Activated naive CD8-positive, alpha-beta T cell treated with anti-CD3 and anti-CD28 coated beads for 36 hours (primary cell): ENCODE measurements at regions not wholly inside any gene's neighbourhood (a gene's known extent, or its start where the extent isn't known, plus 50 kb on each side); places are given as distances from the start of the nearest gene placed in this dataset.
"Not testable (repeated sequence)": the region's sequence is repeated elsewhere in the genome, so short reads cannot be mapped to it uniquely, and the experiment has no call there.

Experiments
- DNase-seq: peaks from one replicate; pipeline ENCODE4 v3.0.0; 2021
- H3K27ac Mint-ChIP-seq: one replicate; pipeline ENCODE4 v1.8.0; 2022; ENCODE audit warnings: mild to moderate bottlenecking, moderate library complexity, mixed read lengths
- H3K27me3 Mint-ChIP-seq: one replicate; pipeline ENCODE4 v1.8.0; 2022; ENCODE audit warnings: mild to moderate bottlenecking, mixed read lengths
- H3K36me3 Mint-ChIP-seq: one replicate; pipeline ENCODE4 v1.8.0; 2021; ENCODE audit warnings: mild to moderate bottlenecking, mixed read lengths
- H3K4me1 Mint-ChIP-seq: one replicate; pipeline ENCODE4 v1.8.0; 2021; ENCODE audit warnings: mixed read lengths
- H3K4me3 Mint-ChIP-seq: one replicate; pipeline ENCODE4 v1.8.0; 2022; ENCODE audit warnings: mild to moderate bottlenecking, moderate library complexity, mixed read lengths
- H3K9me3 Mint-ChIP-seq: one replicate; pipeline ENCODE4 v1.8.0; 2022; ENCODE audit warnings: mixed read lengths

DNA sequence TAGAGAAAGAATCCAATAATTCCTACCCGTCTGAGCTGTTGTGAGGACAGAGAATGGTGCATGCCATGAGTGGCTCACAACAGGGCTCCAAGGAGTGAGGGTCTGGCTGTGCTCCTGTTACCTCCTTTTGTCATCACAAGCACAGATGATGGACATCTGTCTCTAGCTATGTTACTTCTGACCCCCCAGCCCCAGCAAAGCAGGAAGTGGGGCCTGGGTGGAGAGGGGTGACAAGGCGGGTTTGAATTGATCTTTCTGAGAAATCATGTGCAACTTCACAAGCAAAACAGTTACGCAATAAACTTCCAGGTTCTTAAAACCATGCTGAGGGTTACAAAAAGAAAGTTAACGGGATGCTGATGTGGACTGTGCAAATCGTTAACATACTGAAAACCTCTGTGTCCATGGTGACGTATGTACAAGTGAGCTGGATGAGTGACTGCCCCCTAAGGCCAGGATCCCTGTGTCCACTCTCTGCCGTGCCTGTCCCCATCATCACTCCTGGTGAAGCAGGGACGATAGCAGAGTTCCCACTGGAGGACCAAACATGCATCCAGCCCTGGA lies 254.7 kb downstream of the BCL2L11 start:
- H3K4me1 Mint-ChIP-seq, H3K9me3 Mint-ChIP-seq, DNase-seq, H3K27me3 Mint-ChIP-seq, H3K27ac Mint-ChIP-seq, H3K4me3 Mint-ChIP-seq, H3K36me3 Mint-ChIP-seq: not testable (repeated sequence)

DNA sequence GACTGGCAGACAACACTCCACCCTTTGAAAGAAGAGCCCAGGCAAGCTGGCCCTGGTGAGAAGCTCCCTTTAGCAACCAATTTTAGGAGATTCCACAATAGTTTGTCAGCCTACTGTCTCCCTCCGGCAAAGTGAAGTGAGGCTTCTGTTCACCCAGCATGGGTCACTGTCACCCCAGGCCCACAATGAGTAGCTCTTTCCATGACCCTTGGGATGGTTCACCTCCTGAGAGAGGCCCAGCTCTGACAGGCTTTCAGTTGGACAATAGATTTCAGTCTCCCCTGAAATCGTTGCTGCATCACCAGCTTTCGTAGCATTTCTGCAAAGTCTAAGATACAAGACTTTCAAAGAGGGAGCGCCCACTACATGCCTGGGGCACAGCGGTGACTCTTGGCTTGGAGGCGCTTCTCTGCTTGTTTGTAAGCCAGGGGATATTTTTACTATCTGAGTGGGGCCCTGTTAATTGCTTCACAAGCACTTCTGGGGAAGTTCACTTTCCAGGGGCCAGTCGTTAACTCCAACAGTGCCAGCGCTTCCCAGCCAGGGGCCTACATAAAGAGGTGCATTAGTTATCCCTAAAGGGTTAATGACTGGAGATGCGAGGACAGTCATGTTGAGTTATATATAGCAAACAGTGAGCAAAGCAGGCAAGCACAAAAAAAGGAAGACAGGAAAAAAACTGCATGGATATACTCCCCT lies 255.7 kb downstream of the BCL2L11 start:
- H3K4me1 Mint-ChIP-seq, DNase-seq, H3K9me3 Mint-ChIP-seq, H3K4me3 Mint-ChIP-seq, H3K36me3 Mint-ChIP-seq, H3K27ac Mint-ChIP-seq, H3K27me3 Mint-ChIP-seq: not testable (repeated sequence)

DNA sequence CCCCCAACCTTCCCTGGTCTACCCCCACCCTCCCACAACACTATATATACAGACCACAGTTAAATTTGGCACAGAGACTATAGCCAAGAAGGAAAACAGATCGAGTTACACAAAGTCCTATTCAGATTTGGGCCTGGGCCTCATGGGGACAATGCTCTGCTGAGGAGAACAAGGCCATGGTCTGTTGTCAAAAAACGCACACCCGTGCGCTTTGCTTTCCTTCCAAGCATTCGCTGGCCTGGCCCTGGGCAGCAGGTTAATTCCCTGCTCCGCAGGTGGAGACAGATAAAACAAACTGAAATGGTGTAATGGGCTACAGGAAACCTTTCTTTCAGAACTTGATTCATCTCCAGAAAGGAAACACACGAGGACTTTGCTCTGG lies 256.2 kb downstream of the BCL2L11 start:
- H3K27ac Mint-ChIP-seq, H3K36me3 Mint-ChIP-seq, DNase-seq, H3K9me3 Mint-ChIP-seq, H3K27me3 Mint-ChIP-seq, H3K4me3 Mint-ChIP-seq, H3K4me1 Mint-ChIP-seq: not testable (repeated sequence)

DNA sequence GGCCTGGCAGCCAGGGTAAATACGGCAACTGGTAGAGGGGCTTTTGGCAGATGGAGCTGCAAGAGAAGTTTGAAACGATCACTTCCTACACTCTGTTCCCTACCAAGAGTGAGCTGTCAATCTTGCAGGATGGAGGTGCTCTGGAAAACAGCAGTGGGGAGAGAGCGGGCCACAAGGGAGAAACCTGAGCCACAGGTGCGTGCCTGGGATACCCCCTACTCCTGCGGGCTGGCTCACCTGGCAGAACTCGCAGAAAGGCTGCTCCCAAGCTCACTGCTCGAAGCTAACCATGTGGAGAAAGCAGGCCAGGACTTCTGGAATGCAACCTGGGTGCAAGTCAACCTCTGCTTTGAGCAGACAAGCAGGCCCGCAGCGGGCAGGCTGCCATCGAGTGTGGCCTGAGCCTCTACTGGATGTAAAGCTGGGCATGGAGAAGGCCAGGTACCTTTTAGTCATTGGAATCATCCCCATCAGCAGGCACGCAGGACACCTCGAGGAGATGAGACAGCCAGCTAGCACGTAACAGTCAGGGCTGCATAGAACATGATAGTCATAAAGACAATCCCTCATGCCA lies 256.8 kb downstream of the BCL2L11 start:
- H3K36me3 Mint-ChIP-seq, H3K27ac Mint-ChIP-seq, H3K27me3 Mint-ChIP-seq, H3K9me3 Mint-ChIP-seq, H3K4me1 Mint-ChIP-seq, DNase-seq, H3K4me3 Mint-ChIP-seq: not testable (repeated sequence)

DNA sequence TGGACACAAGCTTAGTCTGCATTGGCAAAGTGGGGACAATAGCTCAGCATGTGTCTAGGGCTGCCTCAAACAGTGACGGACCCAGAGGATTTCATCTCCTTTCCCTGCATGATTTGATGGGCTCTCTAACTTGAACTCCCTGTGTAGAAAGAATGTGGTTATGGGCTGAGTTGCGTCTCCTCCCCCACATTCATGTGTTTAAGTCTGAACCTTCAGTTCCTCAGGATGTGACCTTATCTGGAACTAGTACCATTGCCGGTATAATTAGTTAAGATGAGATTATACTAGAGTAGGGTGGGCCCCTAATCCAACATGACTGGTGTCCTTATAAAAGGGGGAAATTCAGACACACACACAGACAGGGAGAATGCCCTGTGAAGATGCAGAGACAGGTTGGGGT lies 257.6 kb downstream of the BCL2L11 start:
- not testable (repeated sequence) for H3K4me1 Mint-ChIP-seq, H3K4me3 Mint-ChIP-seq

DNA sequence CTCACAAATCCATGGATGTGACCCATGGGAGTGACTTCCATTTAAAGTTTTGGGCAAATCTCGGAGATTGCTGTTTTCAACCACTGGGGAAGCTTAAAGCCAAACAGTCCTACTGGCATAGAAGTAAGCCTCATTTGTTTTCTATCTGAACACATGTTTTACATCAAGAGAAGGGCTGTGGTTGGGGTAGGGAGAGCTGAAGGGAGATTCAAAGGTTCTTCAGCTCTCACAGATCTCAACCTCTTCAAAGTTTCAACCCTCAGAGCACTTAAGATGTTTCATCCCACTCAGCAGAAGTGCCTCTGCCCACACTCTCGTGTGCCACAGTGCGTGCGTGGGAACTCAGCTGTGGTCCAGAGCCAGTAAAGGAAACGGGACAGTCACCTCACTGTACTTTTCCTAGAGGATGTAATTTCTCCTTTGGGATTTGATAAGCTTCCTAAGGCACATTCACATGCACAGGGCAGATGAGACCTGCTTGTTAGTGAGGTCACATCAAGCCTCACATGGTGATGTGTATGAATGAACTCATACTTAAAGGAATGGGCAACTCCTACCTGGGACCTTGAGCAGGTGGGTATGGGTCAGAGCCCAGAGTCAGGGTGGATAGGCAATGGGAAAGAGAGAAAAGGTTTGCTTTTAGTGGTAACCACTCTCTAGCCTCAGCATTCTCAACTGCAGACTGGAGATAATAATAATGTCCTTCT lies 260.2 kb downstream of the BCL2L11 start:
- H3K27ac Mint-ChIP-seq = not testable (repeated sequence)

More for the DNA sequence above, 257.6 kb downstream of the BCL2L11 start:
- H3K9me3 Mint-ChIP-seq, H3K27ac Mint-ChIP-seq, H3K27me3 Mint-ChIP-seq, H3K36me3 Mint-ChIP-seq, DNase-seq: not testable (repeated sequence)

DNA sequence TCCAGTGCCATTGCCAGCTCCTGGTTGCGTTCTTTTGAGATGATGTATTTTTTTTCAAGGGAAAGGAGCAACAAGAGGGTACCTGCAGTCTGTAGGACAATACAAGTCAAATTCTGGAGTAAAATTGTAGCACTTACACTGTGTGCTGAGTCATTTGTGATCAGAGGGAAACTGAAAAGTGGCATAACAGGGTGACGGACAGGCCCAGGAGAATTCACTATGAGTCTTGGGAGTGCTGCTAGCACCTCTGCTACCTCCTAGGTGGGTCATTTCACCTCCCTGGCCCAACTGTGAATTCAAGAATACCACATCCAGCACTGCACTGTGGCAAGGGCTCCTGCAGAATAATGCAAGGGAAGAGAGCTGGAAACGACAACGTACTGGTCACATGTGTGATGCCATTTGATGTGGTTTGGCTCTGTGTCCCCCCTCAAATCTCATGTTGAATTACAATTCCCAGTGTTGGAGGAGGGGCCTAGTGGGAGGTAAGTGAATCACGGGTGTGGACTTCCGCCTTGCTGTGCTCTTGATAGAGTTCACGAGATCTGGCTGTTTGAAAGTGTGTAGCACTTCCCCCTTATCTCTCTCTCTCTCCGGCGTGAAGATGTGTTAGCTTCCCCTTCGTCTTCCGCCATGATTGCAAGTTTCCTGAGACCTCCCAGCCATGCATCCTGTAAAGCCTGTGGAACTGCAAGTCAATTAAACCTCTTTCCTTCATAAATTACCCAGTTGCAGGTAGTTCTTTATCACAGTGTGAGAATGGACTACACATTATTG lies 261.0 kb downstream of the BCL2L11 start:
- H3K4me3 Mint-ChIP-seq = not testable (repeated sequence)

More for the DNA sequence above, 260.2 kb downstream of the BCL2L11 start:
- not testable (repeated sequence) for H3K9me3 Mint-ChIP-seq, H3K36me3 Mint-ChIP-seq, DNase-seq, H3K4me1 Mint-ChIP-seq, H3K4me3 Mint-ChIP-seq, H3K27me3 Mint-ChIP-seq

DNA sequence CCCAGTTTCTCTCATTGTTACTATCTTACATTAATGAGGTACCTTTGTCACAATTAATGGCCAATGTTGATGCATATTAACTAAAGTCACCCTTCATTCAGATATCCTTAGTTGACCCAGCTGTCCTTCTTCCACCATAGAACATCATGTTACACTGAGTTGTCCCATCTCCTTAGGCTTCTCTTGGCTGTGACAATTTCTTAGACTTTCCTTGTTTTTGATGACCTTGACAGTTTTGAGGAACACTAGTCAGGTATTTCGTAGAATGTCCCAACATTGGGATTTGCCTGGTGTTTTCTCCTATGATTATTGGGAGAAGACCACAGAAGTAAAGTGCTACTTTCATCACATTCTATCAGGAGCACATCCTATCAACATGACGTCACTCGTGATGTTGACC lies 261.8 kb downstream of the BCL2L11 start:
- not testable (repeated sequence) for H3K27me3 Mint-ChIP-seq, H3K4me1 Mint-ChIP-seq, H3K4me3 Mint-ChIP-seq, DNase-seq, H3K9me3 Mint-ChIP-seq, H3K27ac Mint-ChIP-seq, H3K36me3 Mint-ChIP-seq

More for the DNA sequence above, 261.0 kb downstream of the BCL2L11 start:
- H3K27me3 Mint-ChIP-seq, H3K4me1 Mint-ChIP-seq, H3K9me3 Mint-ChIP-seq, H3K36me3 Mint-ChIP-seq, H3K27ac Mint-ChIP-seq, DNase-seq: not testable (repeated sequence)

DNA sequence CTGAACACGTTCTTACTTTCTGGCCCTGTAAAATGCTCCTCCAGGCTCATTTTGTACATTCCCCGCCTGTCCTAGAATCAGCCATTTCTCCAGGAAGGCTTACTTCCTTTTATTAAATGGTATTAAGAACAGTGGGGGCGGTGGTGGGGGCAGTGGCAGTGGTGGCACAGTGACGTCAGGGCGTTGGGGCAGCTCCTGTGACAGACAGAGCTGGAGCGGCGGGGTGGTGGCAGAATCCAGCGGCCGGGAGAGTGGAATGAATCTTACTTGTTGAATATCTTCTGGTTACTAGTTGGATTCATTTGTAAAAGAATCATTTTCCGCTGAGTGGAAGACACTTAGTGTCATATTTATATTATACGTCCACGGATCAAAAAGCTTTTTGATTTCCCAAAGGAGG lies 262.6 kb downstream of the BCL2L11 start:
- not testable (repeated sequence) for DNase-seq, H3K4me1 Mint-ChIP-seq, H3K27ac Mint-ChIP-seq, H3K4me3 Mint-ChIP-seq, H3K9me3 Mint-ChIP-seq, H3K36me3 Mint-ChIP-seq, H3K27me3 Mint-ChIP-seq

DNA sequence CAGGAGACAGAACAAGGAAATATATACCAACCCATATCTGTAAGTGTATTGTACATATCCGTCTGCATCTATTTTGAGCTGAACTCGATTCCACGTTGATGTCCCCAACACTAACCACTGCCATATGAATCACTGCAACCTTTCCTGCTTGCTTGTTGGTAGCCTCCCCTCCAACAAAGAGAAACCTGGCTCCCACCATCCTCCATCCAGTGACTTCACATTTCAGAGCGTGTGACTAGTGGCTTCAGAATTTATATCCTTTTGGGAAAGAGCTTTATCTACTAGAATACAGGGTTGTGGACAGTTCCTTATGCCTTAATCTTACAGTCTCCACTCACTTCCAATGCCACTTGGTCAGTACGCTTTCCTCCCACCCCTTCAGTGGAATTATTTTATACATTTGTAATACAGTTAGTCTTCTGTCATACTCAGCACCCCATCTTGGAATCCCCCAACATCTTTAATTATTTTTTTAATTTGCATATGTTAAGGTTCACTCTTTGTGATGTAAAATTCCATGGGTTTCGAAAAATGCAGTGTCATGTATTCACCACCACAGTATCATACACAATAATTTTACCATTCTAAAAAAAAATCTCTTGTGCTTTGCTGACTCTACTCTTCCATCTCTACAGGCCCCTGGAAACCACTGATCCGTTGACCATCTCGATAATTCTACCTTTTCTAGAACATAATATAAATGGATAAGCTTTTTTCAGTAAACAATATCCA lies 264.7 kb downstream of the BCL2L11 start:
- not testable (repeated sequence) for H3K27ac Mint-ChIP-seq, H3K4me3 Mint-ChIP-seq, DNase-seq, H3K9me3 Mint-ChIP-seq, H3K36me3 Mint-ChIP-seq, H3K4me1 Mint-ChIP-seq, H3K27me3 Mint-ChIP-seq

DNA sequence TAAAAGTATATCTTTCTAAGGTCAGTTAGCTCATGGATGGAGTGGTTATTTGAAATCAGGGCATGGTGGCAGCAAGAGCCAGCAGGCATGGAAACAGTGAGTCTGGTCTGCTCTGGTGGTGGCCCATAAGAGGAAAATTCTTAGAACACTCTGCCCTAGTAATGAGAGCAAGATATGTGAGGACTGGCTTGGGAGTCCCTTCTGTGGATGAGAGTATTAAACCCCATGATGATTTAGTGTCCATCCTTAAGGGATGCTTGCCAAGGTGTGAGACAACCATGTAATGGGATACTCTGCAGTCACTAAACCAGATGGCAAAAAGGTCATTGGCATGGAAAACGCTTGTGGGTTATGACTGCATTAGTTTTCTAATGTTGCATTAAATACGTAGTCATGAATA lies 269.9 kb downstream of the BCL2L11 start:
- H3K36me3 Mint-ChIP-seq, H3K27me3 Mint-ChIP-seq, H3K9me3 Mint-ChIP-seq, H3K27ac Mint-ChIP-seq, DNase-seq, H3K4me1 Mint-ChIP-seq, H3K4me3 Mint-ChIP-seq: not testable (repeated sequence)

DNA sequence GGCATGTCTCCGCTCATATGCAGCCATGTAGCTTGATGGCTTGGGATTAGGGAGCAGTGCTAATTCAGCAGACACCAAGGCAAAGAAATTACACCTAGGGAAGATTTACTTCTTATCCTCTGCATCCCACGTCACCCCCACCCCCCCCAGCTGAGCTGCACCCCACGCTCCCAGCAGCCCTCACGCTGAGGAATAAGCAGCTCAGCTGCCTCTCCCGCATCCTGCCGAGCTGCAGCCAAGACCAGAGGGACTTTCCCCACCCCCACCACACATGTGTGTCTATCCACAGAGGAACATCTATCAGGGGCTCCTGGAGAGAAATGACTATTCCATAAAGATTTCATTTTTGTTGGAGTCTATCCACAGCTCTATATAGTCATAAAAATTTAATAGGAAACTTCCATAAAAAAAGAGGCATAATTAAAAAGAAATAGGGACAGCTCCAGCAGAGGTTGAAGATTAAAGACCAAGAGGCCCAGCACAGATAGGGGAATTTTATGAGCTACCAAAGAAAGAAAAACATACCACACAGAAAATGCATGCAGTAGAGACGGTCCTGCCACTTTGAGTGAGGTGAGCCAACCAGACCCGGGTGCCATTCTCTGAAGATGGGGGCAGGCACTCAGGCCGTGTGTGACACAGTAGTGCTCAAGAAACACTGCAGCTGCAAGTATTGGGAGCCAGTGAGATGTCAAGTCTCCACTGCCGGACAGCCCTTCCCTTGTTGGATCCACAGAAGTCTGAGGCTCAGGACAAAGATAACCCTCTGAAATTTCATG lies 274.8 kb downstream of the BCL2L11 start:
- not testable (repeated sequence) for H3K4me3 Mint-ChIP-seq

DNA sequence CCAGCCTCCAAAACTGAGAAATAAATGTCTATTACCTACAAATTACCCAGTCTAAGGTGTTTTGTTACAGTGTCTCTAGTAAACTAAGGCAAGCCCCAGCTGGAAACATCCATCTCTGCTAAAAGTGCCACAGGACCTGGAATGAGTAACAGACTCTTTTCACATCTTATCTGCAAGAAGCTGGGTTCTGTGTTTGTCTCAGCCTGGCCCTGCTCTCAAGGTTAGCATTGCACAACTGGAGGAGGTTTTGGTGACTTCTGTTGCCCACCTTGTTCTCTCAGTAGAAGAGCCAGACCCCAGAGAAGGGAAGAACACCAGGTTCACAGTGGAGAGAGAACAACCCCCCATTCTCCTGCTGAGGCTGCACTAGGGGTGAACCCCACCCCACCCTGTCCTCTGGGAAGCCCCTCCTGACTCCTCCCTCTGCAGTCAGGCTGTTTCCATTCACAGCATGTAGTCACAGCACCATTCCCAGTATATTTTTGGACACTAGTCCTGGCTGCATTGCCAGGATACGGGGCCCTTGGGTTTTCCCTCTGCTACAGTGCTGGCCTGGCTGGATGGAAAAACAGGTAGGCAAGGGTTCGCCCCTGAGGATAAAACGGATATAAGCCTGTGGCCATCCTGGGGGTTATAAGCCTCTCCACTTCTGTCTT lies 280.0 kb downstream of the BCL2L11 start:
- not testable (repeated sequence) for H3K27ac Mint-ChIP-seq, H3K36me3 Mint-ChIP-seq, H3K4me3 Mint-ChIP-seq, H3K9me3 Mint-ChIP-seq, H3K27me3 Mint-ChIP-seq, H3K4me1 Mint-ChIP-seq, DNase-seq

More for the DNA sequence above, 274.8 kb downstream of the BCL2L11 start:
- not testable (repeated sequence) for H3K27ac Mint-ChIP-seq, H3K4me1 Mint-ChIP-seq, H3K27me3 Mint-ChIP-seq, H3K36me3 Mint-ChIP-seq, H3K9me3 Mint-ChIP-seq
- DNase-seq = peak; percentile 65
